ENCODE measurements at regions not wholly inside any gene's neighbourhood (a gene's known extent, or its start where the extent isn't known, plus 50 kb on each side); places are given as distances from the start of the nearest gene placed in this dataset.

GRCh38 chr22:49340406-49340805 lies 487.3 kb downstream of the BRD1 start:
- TF ChIP-seq JUNB (IDR thresholded peaks at IDR 0.05; ENCODE audit: unreplicated experiment) (no peak), POLR2AphosphoS5 (IDR thresholded peaks at IDR 0.05; ENCODE audit: low read depth) (no peak)

All from GM23338 (cell line).